Inflammatory macrophage treated with lipopolysaccharide for 1 hour (primary cell): ENCODE measurements at regions not wholly inside any gene's neighbourhood (a gene's known extent, or its start where the extent isn't known, plus 50 kb on each side); places are given as distances from the start of the nearest gene placed in this dataset.
A peak's percentile ranks its signal among the peaks of the same experiment; 100 is the strongest.
"Not testable (repeated sequence)": the region's sequence is repeated elsewhere in the genome, so short reads cannot be mapped to it uniquely, and the experiment has no call there.

Experiments used
- DNase-seq, 2 donors: peaks; one replicate each; pipeline ENCODE4 v3.0.0-alpha.2; 2020 to 2022

DNA sequence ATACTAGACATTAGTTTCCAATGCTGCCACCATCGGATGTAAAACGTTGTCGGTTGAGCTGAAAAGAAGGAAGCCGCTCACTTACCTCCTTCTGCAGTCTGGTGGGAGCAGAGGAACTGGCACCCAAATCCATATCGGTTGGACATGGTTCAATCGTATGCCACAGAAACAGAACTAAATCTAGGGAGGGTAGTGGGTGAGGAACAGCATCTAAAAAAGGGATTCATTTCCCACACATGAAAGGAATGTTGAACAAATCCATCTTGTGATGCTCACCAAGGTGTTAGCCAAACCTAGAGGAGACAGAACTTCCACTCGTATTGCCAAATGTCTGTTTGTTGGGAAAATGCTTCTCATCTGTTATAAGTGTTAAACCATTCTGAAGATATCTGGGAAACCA lies 532.7 kb downstream of the NLGN4X start:
- DNase-seq, result no peak

DNA sequence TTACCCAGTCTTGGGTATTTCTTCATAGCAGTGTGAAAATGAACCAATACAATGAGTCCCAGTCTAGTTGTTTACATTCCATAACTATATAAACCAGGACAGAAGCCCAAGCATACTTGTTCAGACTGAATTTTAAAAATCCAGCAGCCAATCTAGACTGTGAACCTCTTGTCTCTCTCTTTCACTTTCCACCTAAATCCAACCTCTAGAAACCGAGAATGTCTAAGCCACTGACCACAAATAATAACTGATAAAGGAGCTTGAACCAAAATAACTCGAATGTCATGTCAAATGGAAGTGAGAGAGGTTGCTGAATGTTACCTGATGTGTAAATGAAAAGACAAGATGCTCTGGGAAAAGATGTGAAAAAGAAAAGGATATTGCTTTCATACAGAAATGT lies 544.7 kb downstream of the NLGN4X start:
- no peak for DNase-seq

DNA sequence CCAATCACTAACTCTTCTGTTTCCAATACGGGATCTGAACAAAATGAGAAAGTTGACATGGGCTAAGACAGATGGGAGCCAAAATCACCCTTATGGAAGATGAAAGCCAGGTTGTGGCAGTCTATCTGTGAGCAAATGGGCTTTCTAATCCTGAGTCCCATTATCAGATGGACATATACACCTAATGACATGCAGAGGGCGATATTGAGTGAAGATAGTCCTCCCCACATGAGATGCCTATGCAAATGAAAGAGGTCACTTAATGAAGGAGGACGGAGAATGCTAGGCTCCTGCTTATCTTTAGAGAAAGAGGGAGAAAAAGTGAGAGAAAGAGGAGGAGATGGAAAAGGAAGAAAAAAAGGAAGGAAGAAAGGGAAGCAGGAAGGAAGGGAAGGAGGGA lies 547.5 kb downstream of the NLGN4X start:
- DNase-seq, result peak in 1 of 2 donors; percentile 13

DNA sequence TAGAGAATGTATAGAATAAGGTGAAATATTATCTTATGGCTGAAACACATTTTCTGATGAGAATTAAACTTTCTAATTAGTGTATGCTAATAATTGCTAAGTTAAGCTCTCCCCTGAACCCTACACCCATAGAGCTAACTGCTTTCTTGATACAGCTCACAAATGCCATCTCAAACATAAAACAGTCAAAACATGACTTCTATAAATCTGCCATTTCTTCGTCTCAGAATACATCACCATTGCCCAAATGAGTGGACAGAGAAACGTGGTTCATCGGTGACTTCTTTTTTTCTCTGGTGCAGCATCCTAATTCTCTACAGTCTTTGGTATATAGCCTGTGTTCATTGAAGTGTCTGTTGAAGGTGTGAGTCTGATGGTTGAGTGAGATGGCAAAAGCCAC lies 554.6 kb downstream of the NLGN4X start:
- DNase-seq, result no peak

DNA sequence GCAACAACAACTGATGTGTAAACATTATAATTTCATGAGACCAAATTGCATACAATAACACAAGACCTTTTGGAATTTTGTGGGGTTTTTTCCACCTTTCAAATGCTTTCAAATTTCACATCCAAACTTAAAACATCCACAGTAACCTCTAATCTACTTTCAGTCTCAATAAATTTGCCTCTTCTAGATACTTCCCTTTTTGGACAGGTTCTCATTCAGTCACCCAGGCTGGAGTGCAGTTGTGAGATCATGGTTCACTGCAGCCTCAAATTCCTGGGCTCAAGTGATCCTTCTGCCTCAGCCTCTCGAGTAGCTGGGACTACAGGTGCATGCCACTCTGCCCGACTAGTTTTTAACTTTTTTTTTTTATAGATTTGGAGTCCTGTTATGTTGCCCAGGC lies 556.6 kb downstream of the NLGN4X start:
- DNase-seq, result no peak

DNA sequence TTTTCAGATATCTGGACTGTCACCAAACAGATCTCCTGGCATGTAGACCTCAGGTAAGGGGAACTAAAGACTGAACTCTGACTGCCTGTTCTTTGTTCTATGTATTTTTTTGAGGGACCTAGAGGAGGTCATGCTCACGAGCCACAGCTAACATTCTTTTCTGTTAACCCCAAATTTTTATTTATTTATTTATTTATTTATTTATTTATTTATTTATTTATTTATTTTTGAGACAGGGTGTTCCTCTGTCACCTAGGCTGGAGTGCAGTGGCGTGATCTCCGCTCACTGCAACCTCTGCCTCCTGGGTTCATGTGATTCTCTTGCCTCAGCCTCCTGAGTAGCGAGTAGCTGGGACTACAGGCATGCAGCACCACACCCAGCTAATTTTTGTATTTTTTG lies 562.0 kb downstream of the NLGN4X start:
- DNase-seq, result not testable (repeated sequence)

DNA sequence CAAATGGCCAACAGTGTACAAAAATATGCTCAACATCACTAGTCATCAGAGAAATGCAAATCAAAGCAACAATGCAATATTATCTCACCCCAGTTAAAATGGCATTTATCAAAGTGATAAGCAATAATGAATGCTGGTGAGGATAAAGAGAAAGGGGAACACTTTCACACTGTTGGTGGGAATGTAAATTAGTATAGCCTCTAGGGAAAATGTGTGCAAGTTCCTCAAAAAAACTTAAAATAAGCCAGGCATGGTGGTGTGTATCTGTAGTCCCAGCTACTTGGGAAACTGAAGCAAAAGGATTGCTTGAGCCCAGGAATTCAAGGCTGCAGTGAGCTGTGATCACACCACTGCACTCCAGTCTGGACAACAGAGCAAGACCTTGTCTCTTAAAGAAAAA lies 572.1 kb downstream of the NLGN4X start:
- no peak for DNase-seq

DNA sequence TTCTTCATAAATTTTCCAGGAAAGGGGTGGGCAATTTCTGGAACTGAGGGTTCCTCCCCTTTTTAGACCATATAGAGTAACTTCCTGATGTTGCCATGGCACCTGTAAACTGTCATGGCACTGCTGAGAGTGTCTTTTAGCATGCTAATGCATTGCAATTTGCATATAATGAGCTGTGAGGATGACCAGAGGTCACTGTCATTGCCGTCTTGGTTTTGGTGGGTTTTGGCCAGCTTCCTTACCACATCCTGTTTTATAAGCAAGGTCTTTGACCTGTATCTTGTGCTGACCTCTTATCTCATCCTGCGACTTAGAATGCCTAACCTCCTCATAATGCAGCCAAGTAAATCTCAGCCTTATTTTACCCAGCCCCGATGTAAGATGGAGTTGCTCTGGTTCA lies 577.8 kb downstream of the NLGN4X start:
- DNase-seq, result no peak

DNA sequence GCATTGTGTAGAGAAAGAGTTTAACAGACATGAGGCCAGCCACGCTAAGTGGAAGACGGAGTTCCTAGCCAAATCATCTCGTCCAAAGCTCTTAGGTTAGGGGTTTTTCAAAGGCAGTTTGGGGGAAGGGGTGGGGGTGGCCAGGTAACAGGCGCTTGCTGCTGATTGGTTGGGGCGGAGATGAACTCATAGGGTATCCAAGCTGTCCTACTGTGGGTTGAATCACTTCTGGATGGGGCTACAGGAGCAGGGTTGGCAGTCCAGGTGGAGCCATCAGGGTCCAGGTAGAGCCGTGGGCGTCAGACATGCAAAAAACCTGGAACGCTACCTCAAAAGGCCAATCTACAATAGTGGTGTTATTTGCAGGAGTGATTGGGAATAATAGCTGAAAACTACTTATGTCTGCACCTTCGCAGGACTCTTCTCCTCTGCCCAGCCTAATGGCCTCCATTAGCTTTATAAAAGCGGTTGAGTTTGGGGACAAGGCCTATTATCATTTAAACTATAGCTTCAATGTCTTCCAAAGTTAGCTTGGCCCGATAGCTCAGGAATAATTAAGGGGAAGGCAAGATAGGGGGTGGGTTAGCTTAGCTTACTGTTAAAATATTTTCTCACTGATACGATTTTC lies 579.6 kb downstream of the NLGN4X start:
- DNase-seq, result no peak

DNA sequence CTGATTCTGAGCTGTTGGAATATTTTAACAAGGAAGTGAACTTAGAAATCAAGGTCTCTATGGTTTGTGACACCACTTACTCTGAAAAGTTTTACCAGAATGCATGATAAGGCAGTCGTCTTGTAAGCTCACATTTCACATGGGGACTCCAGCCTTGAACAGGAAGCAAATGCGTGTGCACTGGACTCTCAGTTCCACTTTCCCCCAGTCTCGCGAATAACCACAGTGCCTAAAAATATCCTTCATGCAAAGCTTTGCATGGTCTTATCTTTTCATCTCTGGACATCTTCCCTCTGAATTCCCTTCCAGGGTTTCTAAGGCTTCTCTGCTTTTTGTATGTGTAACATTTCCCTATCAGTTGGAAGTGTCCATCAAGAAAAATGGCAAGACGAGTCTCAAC lies 581.8 kb downstream of the NLGN4X start:
- DNase-seq, result no peak

DNA sequence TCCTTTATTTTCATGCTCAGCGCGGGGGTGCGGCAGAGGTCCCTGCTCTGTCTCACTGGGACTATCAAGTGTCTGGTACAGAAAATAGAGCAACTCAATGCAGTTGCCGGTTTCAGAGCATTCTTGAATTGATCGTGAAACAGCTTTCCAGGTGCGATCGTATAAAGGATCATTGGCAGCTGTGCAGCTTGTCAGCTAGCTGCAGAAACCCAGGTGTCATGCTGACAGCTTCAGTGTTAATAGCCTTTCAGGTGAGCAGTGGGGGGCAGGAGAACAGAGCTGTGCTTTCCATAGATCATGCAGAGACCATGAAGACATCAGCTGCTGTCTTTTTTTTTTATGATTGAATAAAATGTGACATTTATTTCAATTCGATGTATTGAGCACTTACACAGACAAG lies 583.9 kb downstream of the NLGN4X start:
- no peak for DNase-seq

DNA sequence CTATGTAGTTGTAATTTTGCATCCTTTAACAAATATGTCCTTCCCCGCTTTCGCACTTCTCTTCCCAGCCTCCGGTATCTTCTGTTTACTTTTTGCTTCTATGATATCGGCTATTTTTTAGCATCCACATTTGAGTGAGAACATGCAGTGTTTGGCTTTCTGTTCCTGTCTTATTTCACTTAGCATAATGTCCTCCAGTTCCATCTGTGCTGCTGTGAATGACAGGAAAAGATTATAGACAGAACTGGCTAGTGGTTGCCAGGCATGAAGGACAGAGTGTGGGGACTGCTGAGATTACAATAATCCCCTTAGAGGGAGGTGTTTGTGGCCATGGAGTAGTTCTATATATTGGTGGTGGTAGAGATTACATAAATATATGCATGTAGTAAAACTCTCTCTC lies 588.6 kb downstream of the NLGN4X start:
- DNase-seq, result no peak

DNA sequence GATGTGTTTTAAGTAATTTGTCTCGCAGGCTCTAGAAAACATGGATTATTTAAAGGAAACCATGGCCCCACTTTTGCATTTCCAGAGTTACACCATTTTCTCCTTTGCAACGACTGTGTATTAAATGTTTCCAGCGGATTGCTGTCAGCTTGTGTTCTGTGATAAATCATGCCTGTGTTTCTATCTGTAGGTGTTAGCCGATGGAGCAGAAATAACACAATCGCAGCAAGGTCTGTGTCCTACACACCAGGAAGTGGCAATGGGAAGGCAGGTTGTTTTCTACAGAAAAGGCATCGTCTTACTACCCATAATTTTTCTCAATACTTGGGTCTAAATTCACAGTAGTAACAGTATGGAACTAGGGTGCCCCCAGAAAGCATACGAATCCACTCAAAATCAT lies 590.1 kb downstream of the NLGN4X start:
- DNase-seq, result no peak

DNA sequence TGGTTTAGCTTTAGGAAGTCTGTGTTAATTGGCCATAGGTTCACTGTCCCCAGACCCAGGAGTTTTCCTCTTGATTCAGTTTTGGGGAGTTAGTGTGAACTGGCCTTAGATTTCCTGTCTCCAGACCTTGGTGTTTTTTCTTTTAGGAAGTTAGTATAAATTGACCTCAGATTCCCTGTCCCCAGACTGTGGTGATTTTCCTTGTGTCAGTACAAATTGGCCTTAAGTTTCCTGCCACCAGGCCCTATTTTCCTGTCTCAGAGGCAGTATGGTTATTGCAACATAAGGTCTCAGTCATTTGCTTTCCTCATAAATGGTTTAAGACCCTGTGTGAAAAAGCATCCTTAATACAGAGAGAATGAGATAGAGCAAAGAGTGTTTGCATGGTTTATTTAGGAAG lies 595.8 kb downstream of the NLGN4X start:
- DNase-seq, result no peak

DNA sequence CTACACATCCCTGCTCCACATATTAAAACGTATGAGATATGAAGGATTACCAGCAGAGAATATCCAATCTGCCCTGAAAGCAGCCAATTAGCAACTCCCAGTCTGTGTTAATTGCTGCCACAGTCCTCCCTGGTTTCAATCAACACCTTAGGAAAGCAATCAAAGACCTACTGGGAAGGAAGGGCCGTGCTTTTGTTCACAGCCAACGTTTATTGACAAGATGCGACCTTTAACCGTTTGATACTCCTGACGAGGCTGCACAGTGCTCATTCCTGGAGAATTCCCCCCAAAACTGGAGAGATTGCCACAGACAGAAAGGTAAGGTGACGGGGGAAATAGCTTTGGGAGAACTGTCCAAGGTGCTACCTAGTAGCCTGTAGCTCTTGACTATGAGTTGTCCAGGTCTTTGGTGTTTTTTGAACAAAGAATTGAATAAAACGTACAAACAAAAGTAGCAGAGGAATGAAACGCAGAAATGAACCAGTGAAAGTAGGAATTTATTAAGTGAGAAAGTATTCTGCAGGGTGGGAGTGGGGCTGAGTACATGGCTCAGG lies 596.5 kb downstream of the NLGN4X start:
- no peak for DNase-seq

DNA sequence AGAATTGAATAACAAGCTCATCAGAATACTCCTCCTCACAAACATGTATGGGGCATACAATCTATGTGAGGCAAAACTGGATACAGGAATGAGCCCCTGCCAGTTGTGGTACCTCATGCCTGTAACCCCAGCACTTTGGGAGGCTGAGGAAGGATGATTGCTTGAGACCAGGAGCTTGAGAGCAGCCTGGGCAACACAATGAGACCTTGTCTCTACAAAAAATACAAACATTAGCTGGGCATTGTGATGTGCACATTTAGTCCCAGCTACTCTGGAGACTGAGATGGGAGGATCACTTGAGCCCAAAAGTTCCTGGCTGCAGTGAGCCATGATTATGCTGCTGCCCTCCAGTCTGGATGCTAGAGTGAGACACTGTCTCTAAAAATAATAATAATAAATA lies 611.0 kb downstream of the NLGN4X start:
- no peak for DNase-seq

DNA sequence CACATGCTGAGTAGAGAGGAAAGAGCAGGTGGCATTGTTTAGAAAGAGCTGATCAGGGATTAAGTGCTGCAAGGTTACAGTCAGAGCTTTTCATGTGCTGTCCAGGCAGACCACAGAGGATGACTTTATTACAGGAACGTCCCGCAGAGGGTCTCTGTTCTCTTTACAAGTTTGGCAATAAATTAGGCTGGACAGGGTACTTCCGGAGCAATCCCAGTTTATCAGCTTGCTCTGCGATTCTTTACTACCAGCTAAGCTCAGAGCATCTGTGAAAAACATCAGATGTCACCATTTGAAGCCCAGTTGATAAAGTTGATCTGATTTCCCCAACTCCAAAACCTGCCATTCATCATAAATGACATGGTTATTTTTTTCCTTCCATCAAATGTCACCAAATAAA lies 633.1 kb downstream of the NLGN4X start:
- no peak for DNase-seq

DNA sequence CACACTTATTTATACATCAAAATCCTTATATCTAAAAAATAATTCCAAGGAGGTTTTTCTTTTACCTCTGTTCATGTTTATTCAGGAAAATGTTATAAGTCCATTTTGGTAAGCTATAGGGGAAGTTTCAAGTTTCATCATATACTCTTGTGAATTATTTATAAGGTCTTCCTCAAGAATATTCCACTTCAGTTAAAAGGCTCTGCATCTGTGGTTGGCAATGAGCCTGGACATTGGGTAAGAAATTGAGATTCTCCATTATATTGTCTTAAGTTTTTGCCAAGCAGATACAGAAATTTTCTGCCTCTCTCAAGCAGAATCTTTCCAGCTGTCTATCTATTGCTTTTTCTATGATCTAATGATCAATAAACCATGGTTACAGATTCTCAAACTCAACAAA lies 641.9 kb downstream of the NLGN4X start:
- DNase-seq, result no peak

DNA sequence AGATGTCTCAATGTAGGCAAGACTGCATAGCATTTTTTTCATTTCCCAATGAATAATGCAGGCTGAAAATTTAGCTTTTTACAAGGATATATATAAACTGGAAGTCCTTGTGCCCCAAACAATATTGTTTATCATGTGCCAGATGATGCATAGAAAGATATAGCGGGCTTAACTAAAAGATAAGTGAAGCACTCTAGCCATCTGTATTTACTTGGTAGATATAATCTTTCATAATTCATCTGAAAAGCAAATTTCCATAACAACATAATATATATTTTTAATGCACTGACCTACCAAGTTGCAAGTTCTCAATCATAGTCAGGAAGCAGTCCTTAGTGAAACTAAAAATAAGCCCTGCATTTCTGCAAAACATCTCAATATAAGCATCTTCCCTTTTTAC lies 653.3 kb downstream of the NLGN4X start:
- DNase-seq, result no peak

DNA sequence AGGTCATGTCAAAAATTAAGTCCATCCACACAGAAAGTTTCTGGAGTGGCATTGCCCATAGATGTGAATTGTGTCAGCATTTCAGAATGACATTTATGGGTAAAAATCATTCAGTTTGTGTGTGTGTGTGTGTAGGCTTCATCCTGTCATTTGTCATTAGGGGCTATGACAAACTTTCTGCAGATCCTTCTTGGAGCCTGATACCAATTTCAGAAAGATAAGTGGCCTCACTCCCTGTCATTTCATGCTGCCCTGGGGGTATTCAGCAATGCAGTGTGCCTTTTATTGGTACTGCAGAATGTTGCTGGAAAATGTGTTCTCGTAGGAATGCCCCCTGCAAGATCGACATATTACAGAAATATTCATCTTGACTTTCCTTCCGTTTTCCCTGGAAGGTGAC lies 659.7 kb downstream of the NLGN4X start:
- no peak for DNase-seq

DNA sequence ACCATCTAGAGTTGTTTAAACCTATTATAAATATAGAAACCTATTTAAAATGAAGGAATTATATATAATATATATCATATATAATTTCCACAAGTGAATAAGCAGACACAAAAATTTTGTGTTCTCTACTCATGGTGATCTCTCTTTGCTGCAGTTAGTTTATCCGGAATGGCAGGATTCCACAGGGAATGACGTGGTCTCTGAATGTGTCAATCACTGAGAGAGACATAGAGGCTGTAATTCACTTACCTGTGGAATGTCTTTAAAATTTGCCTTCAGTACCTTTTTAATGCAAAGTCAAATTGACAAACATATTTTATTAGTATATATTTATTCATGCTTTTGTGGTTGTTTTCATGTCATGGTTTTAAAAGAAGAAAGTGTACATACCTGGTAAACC lies 669.3 kb downstream of the NLGN4X start:
- DNase-seq, result no peak

DNA sequence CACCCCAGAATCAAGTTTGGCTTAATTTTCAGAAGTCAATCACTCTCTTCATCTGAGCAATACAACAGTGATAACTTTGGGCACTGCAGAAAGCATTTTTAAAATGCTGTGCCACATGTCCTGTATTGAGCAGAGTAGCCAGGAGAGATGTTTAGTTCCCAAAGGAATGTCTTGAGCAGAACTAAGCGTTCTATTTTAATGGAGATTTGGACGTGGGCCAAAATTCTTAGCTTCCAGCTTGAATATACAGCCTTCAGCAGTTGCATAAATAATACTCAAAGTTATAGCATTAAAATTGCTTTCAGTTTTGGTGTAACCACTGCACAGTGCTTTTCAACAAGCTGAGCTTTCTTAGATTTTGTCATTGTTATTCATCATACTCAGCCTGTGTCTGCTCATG lies 679.2 kb downstream of the NLGN4X start:
- no peak for DNase-seq

DNA sequence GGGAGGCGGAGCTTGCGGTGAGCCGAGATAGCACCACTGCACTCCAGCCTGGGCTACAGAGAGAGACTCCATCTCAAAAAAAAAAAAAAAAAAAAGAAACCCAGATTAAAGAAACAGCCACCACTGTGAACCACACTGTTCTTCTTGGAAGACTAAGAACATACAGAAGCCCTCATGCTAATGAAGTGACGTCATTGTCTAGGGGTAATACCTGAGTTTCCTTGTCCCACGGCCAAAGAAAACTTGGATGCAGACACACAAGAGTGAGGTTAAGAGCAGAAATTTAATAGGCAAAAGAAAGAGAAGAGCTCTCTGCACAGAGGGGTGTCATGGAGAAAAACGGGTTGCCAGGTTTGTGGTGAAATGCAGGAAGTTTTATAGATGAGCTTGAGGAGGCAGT lies 691.6 kb downstream of the NLGN4X start:
- no peak for DNase-seq

DNA sequence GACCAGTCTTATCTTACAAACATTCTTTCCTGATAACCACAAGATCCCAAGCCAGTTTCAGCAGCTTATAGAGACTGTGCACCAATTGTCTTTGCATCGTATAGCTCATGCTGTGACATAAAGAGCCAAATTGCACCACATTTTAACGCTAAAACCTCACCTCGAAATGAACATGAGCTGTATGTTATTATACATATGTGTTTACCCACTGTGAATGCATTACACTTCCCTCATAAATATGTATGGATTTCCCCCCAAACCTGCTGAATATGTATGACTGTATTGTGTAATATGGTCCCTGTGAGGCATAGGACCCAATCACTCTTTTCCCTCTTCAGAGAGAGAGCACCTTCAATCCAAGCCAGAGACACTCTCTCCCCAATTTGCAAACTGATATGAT lies 692.4 kb downstream of the NLGN4X start:
- DNase-seq, result no peak

DNA sequence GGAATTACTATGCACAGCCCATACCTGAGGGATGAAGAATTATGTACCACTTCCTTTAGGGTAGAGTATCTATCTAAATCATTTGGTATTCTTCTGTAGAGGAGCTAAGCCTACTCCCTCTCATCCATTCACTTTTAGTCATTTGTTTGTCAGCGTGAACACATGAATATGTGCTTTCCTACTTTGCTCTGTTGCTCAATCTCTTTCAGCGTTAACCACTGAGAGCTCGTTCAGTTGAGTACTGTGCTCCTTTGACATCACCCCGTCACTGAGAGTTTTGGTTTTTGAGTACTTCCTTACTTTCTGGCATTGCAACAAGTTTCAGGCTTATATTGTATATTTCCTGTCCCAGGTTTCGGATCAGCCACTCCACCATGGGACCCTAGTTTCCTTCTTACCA lies 700.6 kb downstream of the NLGN4X start:
- no peak for DNase-seq

DNA sequence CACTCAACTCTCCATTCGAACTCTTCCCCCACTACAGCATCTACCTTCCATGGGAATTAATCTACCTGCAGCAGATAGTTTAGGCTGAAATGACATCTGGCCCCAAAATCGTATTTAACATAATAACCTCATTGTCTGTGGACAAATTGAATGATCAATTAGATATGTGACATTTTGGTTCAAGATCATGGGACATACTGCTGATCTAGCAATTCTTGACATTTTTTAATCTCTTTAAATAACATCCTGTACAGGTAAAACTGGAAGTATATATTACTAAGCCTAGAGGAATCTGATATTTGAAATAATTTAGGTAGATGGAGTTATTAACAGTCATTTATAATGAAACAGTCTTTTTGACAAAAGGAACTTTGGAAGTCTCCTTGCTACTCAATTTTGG lies 702.5 kb downstream of the NLGN4X start:
- no peak for DNase-seq
